ACHN (cell line): ENCODE measurements at regions not wholly inside any gene's neighbourhood (a gene's known extent, or its start where the extent isn't known, plus 50 kb on each side); places are given as distances from the start of the nearest gene placed in this dataset.

Experiments
- DNase-seq: peaks from one replicate; pipeline ENCODE4 v3.0.0-alpha.2; 2015
- in situ Hi-C: cut with HindIII; loops from 2 replicates; pipeline ENCODE4 v1.10.0; 2017; ENCODE audit warnings: low sequenced_read_pairs, low pct_ligation_motif_present, low pct_unique_long_range_greater_than_20kb

GRCh38 chr6:150651808-150652470, 52.3 kb downstream of the PLEKHG1 start:
- DNase-seq: no peak
- in situ Hi-C loops: no loop called here

GRCh38 chr6:150652848-150653613, 53.3 kb downstream of the PLEKHG1 start:
- in situ Hi-C loops: no loop called here
- DNase-seq: no peak

- no peak for DNase-seq
- in situ Hi-C loops: no loop called here
These were observed 54.9 kb downstream of the PLEKHG1 start for GRCh38 chr6:150654608-150655007.

- DNase-seq: no peak
- in situ Hi-C loops: no loop called here
These were observed 56.5 kb downstream of the PLEKHG1 start for GRCh38 chr6:150656156-150656555.

GRCh38 chr6:150658421-150658820, 58.7 kb downstream of the PLEKHG1 start:
- in situ Hi-C loops: no loop called here

GRCh38 chr6:150659046-150659763, 59.5 kb downstream of the PLEKHG1 start:
- in situ Hi-C loops: no loop called here
- DNase-seq: no peak

More at GRCh38 chr6:150658421-150658820, 58.7 kb downstream of the PLEKHG1 start:
- no peak for DNase-seq

- in situ Hi-C loops: no loop called here
- DNase-seq: no peak
These were observed 61.7 kb downstream of the PLEKHG1 start for GRCh38 chr6:150661216-150662007.

GRCh38 chr6:150662814-150663213, 63.1 kb downstream of the PLEKHG1 start:
- in situ Hi-C loops: no loop called here
- DNase-seq: no peak

- in situ Hi-C loops: no loop called here
These were observed 64.4 kb downstream of the PLEKHG1 start for GRCh38 chr6:150664091-150664490.

GRCh38 chr6:150666071-150666470, 66.4 kb downstream of the PLEKHG1 start:
- no peak for DNase-seq
- in situ Hi-C loops: no loop called here

More at GRCh38 chr6:150664091-150664490, 64.4 kb downstream of the PLEKHG1 start:
- DNase-seq: no peak

- DNase-seq: no peak
- in situ Hi-C loops: no loop called here
These were observed 67.7 kb downstream of the PLEKHG1 start for GRCh38 chr6:150667359-150667758.

GRCh38 chr6:150667977-150668716, 68.5 kb downstream of the PLEKHG1 start:
- peak; percentile 12 for DNase-seq
- in situ Hi-C loops: no loop called here

GRCh38 chr6:150668900-150669302, 69.2 kb downstream of the PLEKHG1 start:
- no peak for DNase-seq
- in situ Hi-C loops: no loop called here

- DNase-seq: no peak
- in situ Hi-C loops: no loop called here
These were observed 70.6 kb downstream of the PLEKHG1 start for GRCh38 chr6:150670311-150670710.

- no peak for DNase-seq
- in situ Hi-C loops: no loop called here
These were observed 73.1 kb downstream of the PLEKHG1 start for GRCh38 chr6:150672800-150673199.

- DNase-seq: no peak
- in situ Hi-C loops: no loop called here
These were observed 74.1 kb downstream of the PLEKHG1 start for GRCh38 chr6:150673720-150674346.

GRCh38 chr6:150676344-150676743, 76.7 kb downstream of the PLEKHG1 start:
- in situ Hi-C loops: no loop called here
- DNase-seq: no peak

GRCh38 chr6:150676772-150677171, 77.1 kb downstream of the PLEKHG1 start:
- no peak for DNase-seq
- in situ Hi-C loops: no loop called here
